WTC11 (cell line): ENCODE measurements at regions not wholly inside any gene's neighbourhood (a gene's known extent, or its start where the extent isn't known, plus 50 kb on each side); places are given as distances from the start of the nearest gene placed in this dataset.

Source experiments
- CBFB ChIP-seq: sonication (generic); formaldehyde crosslinking; IDR thresholded peaks from 2 replicates; pipeline ENCODE4 v1.8.1; 2022; ENCODE audit warnings: mild to moderate bottlenecking, low read depth, missing genetic modification reagents
- CREB1 ChIP-seq: sonication (generic); formaldehyde crosslinking; IDR thresholded peaks from 2 replicates; pipeline ENCODE4 v1.8.0; 2023; ENCODE audit warnings: mild to moderate bottlenecking, missing genetic modification reagents
- FOXK1 ChIP-seq: sonication (generic); formaldehyde crosslinking; IDR thresholded peaks from 2 replicates; pipeline ENCODE4 v1.8.0; 2022; ENCODE audit warnings: mild to moderate bottlenecking, moderate library complexity, missing genetic modification reagents
- NFATC4 ChIP-seq: fragments of 250-450 bp; sonication (Bioruptor Pico); IDR thresholded peaks from 2 replicates; pipeline ENCODE4 v1.9.0; 2021; ENCODE audit warnings: mild to moderate bottlenecking
- TF ChIP-seq, protein P1 (sequence below): fragments of 200-600 bp; IDR thresholded peaks from 2 replicates; pipeline ENCODE4 v1.8.0; 2022; ENCODE audit warnings: antibody characterized with exemption
- TF ChIP-seq, protein P2 (sequence below): sonication (generic); formaldehyde crosslinking; IDR thresholded peaks from 2 replicates; pipeline ENCODE4 v1.8.1; 2023; ENCODE audit warnings: mild to moderate bottlenecking, missing genetic modification reagents, moderate library complexity

DNA sequence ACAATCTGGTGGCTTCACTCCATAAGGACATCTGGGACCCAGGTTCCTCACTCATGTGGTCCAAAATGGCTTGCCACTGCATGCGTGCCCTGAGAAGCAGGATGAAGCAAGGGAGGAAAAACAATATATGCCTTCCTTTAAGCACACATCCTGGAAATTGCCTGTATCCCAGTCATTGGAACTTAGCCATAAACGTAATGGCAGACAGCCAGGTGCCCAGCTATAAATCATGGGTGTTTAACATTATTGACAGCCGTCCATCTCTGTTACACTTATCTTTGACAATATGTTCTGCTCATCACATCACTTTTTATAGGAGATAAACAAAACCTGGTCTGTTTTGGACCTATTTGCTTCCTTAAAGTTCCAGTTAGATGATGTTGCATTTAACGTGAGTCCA lies 181.0 kb downstream of the AASDH start:
- TF ChIP-seq, protein P1, sequence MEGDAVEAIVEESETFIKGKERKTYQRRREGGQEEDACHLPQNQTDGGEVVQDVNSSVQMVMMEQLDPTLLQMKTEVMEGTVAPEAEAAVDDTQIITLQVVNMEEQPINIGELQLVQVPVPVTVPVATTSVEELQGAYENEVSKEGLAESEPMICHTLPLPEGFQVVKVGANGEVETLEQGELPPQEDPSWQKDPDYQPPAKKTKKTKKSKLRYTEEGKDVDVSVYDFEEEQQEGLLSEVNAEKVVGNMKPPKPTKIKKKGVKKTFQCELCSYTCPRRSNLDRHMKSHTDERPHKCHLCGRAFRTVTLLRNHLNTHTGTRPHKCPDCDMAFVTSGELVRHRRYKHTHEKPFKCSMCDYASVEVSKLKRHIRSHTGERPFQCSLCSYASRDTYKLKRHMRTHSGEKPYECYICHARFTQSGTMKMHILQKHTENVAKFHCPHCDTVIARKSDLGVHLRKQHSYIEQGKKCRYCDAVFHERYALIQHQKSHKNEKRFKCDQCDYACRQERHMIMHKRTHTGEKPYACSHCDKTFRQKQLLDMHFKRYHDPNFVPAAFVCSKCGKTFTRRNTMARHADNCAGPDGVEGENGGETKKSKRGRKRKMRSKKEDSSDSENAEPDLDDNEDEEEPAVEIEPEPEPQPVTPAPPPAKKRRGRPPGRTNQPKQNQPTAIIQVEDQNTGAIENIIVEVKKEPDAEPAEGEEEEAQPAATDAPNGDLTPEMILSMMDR: no peak
- TF ChIP-seq CREB1 (CRISPR knock-in tag) (no peak), FOXK1 (CRISPR knock-in tag) (no peak), NFATC4 (CRISPR knock-in tag) (no peak), CBFB (CRISPR knock-in tag) (no peak)
- TF ChIP-seq, protein P2, sequence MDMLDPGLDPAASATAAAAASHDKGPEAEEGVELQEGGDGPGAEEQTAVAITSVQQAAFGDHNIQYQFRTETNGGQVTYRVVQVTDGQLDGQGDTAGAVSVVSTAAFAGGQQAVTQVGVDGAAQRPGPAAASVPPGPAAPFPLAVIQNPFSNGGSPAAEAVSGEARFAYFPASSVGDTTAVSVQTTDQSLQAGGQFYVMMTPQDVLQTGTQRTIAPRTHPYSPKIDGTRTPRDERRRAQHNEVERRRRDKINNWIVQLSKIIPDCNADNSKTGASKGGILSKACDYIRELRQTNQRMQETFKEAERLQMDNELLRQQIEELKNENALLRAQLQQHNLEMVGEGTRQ: no peak
